NB4 (cell line): ENCODE measurements at regions not wholly inside any gene's neighbourhood (a gene's known extent, or its start where the extent isn't known, plus 50 kb on each side); places are given as distances from the start of the nearest gene placed in this dataset.

ENCODE experiments used
- DNase-seq: peaks from one replicate; pipeline ENCODE4 v3.0.0; 2010; ENCODE audit warnings: low read depth
- H3K4me3 ChIP-seq: one replicate; pipeline ENCODE4 v1.5.1; 2011; ENCODE audit warnings: mild to moderate bottlenecking, low read depth, low read length, moderate library complexity
- CTCF ChIP-seq: IDR thresholded peaks from one replicate; pipeline ENCODE4 v1.5.1; 2012; ENCODE audit warnings: low read depth, low read length
- MYC ChIP-seq: IDR thresholded peaks from 2 replicates; pipeline ENCODE4 v1.6.1; 2011; ENCODE audit warnings: low read depth, low read length
- POLR2A ChIP-seq: IDR thresholded peaks from 2 replicates; pipeline ENCODE4 v1.6.1; 2011; ENCODE audit warnings: mild to moderate bottlenecking; ENCODE audit not compliant: insufficient read length; ENCODE audit errors: extremely low read depth
- TF ChIP-seq, protein P1 (sequence below): IDR thresholded peaks from 2 replicates; pipeline ENCODE4 v1.6.1; 2011; ENCODE audit warnings: low read depth, low read length

- DNase-seq: no peak
- TF ChIP-seq MYC (no peak), POLR2A (no peak), CTCF (no peak)
- TF ChIP-seq, protein P1, sequence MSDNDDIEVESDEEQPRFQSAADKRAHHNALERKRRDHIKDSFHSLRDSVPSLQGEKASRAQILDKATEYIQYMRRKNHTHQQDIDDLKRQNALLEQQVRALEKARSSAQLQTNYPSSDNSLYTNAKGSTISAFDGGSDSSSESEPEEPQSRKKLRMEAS: no peak
- no peak overlapping the region for H3K4me3 ChIP-seq
Measured at GRCh38 chr22:23415490-23415851, 164.6 kb downstream of the IGLL1 start.

DNA sequence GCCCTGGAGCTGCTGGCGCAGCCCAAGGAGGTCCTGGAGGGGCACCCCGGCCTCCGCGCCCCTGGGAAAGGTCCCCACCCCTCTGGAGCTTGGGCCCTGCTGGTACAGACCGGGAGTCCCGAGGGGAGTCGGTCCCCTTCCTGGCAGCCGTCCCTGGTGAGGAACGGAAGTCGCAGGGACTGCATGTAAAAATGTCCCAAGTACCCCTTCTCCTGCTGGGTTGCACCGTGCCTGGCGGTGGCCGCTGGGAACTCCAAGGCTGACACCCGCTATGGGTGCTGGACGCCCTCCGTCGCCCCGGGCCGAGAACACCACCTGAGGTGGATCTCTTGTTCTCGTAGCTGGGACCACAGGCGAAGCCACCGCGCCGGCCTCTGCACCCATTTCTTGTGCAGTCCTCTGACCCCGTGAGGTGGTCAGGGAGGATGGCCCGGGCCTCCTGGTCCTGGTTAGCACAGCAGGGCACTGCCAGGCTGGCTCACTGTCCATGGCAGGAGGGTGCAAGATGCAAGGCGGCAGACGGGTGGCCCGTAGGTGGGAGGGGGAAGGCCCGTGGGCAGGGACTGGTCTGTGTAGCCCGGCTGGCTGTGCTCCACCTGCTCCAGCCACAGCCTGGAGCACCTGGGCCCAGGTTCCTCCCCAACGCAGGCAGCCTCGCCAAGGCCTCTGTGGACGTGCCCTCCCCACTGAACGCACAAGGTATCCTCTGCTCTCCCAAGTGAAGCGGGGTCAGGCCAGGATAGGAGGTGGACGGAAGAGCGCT is 165.2 kb downstream of the IGLL1 start:
- DNase-seq: no peak
- TF ChIP-seq, protein P1: no peak
- TF ChIP-seq MYC (no peak), CTCF (no peak), POLR2A (no peak)
- H3K4me3 ChIP-seq: no peak overlapping the region

GRCh38 chr22:23411739-23412138 is 168.4 kb downstream of the IGLL1 start:
- no peak for DNase-seq
- TF ChIP-seq CTCF (no peak), MYC (no peak), POLR2A (no peak)
- TF ChIP-seq, protein P1: no peak
- no peak overlapping the region for H3K4me3 ChIP-seq

DNA sequence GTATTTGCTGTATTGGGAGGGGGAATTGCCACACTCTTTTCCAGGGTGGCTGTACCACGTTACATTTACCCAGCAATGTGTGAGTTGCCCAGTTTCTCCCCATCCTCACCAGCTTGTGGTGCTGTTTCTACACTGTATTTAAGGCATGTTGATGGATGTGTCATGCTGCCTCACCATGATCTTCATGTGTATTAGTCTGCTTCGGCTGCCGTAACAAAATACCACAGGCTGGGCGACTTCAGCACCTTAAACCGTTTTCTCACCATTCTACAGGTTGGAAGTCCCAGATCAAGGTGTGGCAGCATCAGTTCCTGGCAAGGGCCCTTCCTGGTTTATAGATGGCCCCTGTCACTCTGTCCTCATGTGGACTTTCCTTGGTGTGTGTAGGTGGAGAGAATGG is 169.7 kb downstream of the IGLL1 start:
- TF ChIP-seq POLR2A: no peak
- no peak for TF ChIP-seq MYC
- TF ChIP-seq CTCF: no peak
- TF ChIP-seq, protein P1: no peak
- DNase-seq: no peak

GRCh38 chr22:23409976-23410375 is 170.1 kb downstream of the IGLL1 start:
- no peak overlapping the region for H3K4me3 ChIP-seq
- DNase-seq: no peak
- TF ChIP-seq MYC: no peak
- no peak for TF ChIP-seq POLR2A
- TF ChIP-seq, protein P1: no peak
- TF ChIP-seq CTCF: no peak

More for the DNA sequence above, 169.7 kb downstream of the IGLL1 start:
- no peak overlapping the region for H3K4me3 ChIP-seq
